Stimulated activated naive CD8-positive, alpha-beta T cell treated with anti-CD3 and anti-CD28 coated beads, Interleukin-15, amount 100 ng/mL, for 72 hours (primary cell): ENCODE measurements at regions not wholly inside any gene's neighbourhood (a gene's known extent, or its start where the extent isn't known, plus 50 kb on each side); places are given as distances from the start of the nearest gene placed in this dataset.
"Not testable (repeated sequence)": the region's sequence is repeated elsewhere in the genome, so short reads cannot be mapped to it uniquely, and the experiment has no call there.

ENCODE experiments used
- ATAC-seq: fragments of 150-1000 bp; cut with Tn5 transposase; 2 replicates; pipeline ENCODE4 v1.10.0; 2021; ENCODE audit warnings: mild to moderate bottlenecking, moderate library complexity
- DNase-seq, 2 donors: peaks; one replicate each; pipeline ENCODE4 v3.0.0; 2021 to 2022
- H3K27ac Mint-ChIP-seq, 2 donors: one replicate each; pipeline ENCODE4 v1.8.0; 2022; ENCODE audit warnings: mild to moderate bottlenecking in 2 of 2, mixed read lengths in 2 of 2, moderate library complexity in 2 of 2
- H3K27me3 Mint-ChIP-seq: one replicate; pipeline ENCODE4 v1.8.0; 2022; ENCODE audit warnings: mixed read lengths
- H3K4me1 Mint-ChIP-seq: one replicate; pipeline ENCODE4 v1.8.0; 2022; ENCODE audit warnings: mild to moderate bottlenecking, mixed read lengths
- H3K4me3 Mint-ChIP-seq, 2 donors: one replicate each; pipeline ENCODE4 v1.8.0; 2022; ENCODE audit warnings: mild to moderate bottlenecking in 2 of 2, mixed read lengths in 2 of 2, moderate library complexity in 1 of 2
- H3K9me3 Mint-ChIP-seq, 2 donors: one replicate each; pipeline ENCODE4 v1.8.0; 2022; ENCODE audit warnings: mixed read lengths in 2 of 2

- Mint-ChIP-seq H3K4me1 (no peaks in the 10 kb centered on the region), H3K27ac (no peak overlapping the region), H3K9me3 (peaks cover 0 to 6% of the 10 kb centered on the region in 2 donors), H3K27me3 (no peaks in the 10 kb centered on the region), H3K4me3 (no peak overlapping the region)
- DNase-seq (no peak), ATAC-seq (no peak)
These were observed 777.6 kb upstream of the SOX11 start for GRCh38 chr2:4914551-4914950.

GRCh38 chr2:4915357-4915756 lies 776.8 kb upstream of the SOX11 start:
- no peak overlapping the region for H3K4me3 Mint-ChIP-seq
- no peaks in the 10 kb centered on the region for H3K27me3 Mint-ChIP-seq
- ATAC-seq = no peak
- DNase-seq = no peak
- no peak overlapping the region for H3K27ac Mint-ChIP-seq
- no peaks in the 10 kb centered on the region for H3K4me1 Mint-ChIP-seq
- peaks cover 0 to 6% of the 10 kb centered on the region in 2 donors for H3K9me3 Mint-ChIP-seq

- ATAC-seq = no peak
- Mint-ChIP-seq H3K27me3 (no peaks in the 10 kb centered on the region), H3K4me1 (no peaks in the 10 kb centered on the region), H3K4me3 (no peak overlapping the region), H3K9me3 (peaks cover 0 to 6% of the 10 kb centered on the region in 2 donors), H3K27ac (no peak overlapping the region)
- no peak for DNase-seq
These were observed 776.1 kb upstream of the SOX11 start for GRCh38 chr2:4916094-4916493.

GRCh38 chr2:4930704-4931103 lies 761.5 kb upstream of the SOX11 start:
- H3K4me1 Mint-ChIP-seq = no peaks in the 10 kb centered on the region
- DNase-seq = no peak
- no peaks in the 10 kb centered on the region for H3K27me3 Mint-ChIP-seq
- peaks cover 0 to 22% of the 10 kb centered on the region in 2 donors for H3K9me3 Mint-ChIP-seq
- no peak for ATAC-seq
- peak overlapping the region in 1 of 2 donors; percentile 42 for H3K27ac Mint-ChIP-seq
- H3K4me3 Mint-ChIP-seq = no peak overlapping the region

GRCh38 chr2:4931721-4932365 lies 760.3 kb upstream of the SOX11 start:
- no peak for DNase-seq
- no peaks in the 10 kb centered on the region for H3K4me1 Mint-ChIP-seq
- H3K27me3 Mint-ChIP-seq = no peaks in the 10 kb centered on the region
- H3K27ac Mint-ChIP-seq = no peak overlapping the region
- peaks cover 6 to 22% of the 10 kb centered on the region in 2 donors for H3K9me3 Mint-ChIP-seq
- no peak for ATAC-seq
- H3K4me3 Mint-ChIP-seq = no peak overlapping the region

GRCh38 chr2:4935291-4935690 lies 756.9 kb upstream of the SOX11 start:
- not testable (repeated sequence) for H3K27ac Mint-ChIP-seq, H3K4me1 Mint-ChIP-seq, H3K27me3 Mint-ChIP-seq, DNase-seq, H3K4me3 Mint-ChIP-seq, ATAC-seq
- peaks cover 6 to 11% of the 10 kb centered on the region in 2 donors for H3K9me3 Mint-ChIP-seq

GRCh38 chr2:4937550-4937949 lies 754.6 kb upstream of the SOX11 start:
- no peak overlapping the region for H3K4me3 Mint-ChIP-seq
- no peak for ATAC-seq

GRCh38 chr2:4938206-4938605 lies 754.0 kb upstream of the SOX11 start:
- Mint-ChIP-seq H3K4me3 (no peak overlapping the region), H3K4me1 (no peaks in the 10 kb centered on the region), H3K9me3 (peaks cover 11 to 17% of the 10 kb centered on the region in 2 donors), H3K27ac (no peak overlapping the region), H3K27me3 (no peaks in the 10 kb centered on the region)
- ATAC-seq (no peak), DNase-seq (no peak)

More at GRCh38 chr2:4937550-4937949, 754.6 kb upstream of the SOX11 start:
- Mint-ChIP-seq H3K27ac (no peak overlapping the region), H3K9me3 (peaks cover 11 to 19% of the 10 kb centered on the region in 2 donors), H3K27me3 (no peaks in the 10 kb centered on the region), H3K4me1 (no peaks in the 10 kb centered on the region)
- DNase-seq = no peak

GRCh38 chr2:4942441-4942840 lies 749.7 kb upstream of the SOX11 start:
- Mint-ChIP-seq H3K27me3 (no peaks in the 10 kb centered on the region), H3K4me1 (no peaks in the 10 kb centered on the region), H3K4me3 (no peak overlapping the region)

GRCh38 chr2:4947911-4948310 lies 744.3 kb upstream of the SOX11 start:
- Mint-ChIP-seq H3K4me3 (no peak overlapping the region), H3K4me1 (no peaks in the 10 kb centered on the region), H3K27ac (no peak overlapping the region), H3K27me3 (no peaks in the 10 kb centered on the region), H3K9me3 (peaks cover 12 to 13% of the 10 kb centered on the region in 2 donors)
- DNase-seq = no peak
- ATAC-seq = no peak

More at GRCh38 chr2:4942441-4942840, 749.7 kb upstream of the SOX11 start:
- DNase-seq (no peak), ATAC-seq (no peak)
- Mint-ChIP-seq H3K9me3 (peaks cover 5 to 10% of the 10 kb centered on the region in 2 donors), H3K27ac (no peak overlapping the region)

GRCh38 chr2:4951368-4951767 lies 740.8 kb upstream of the SOX11 start:
- H3K27ac Mint-ChIP-seq = no peak overlapping the region
- no peak overlapping the region for H3K4me3 Mint-ChIP-seq
- H3K9me3 Mint-ChIP-seq = peaks cover 12 to 13% of the 10 kb centered on the region in 2 donors
- H3K4me1 Mint-ChIP-seq = no peaks in the 10 kb centered on the region
- no peak for ATAC-seq
- no peaks in the 10 kb centered on the region for H3K27me3 Mint-ChIP-seq
- no peak for DNase-seq

- no peaks in the 10 kb centered on the region for H3K4me1 Mint-ChIP-seq
- peaks cover 5 to 15% of the 10 kb centered on the region in 2 donors for H3K9me3 Mint-ChIP-seq
- no peak for DNase-seq
- no peak overlapping the region for H3K4me3 Mint-ChIP-seq
- H3K27ac Mint-ChIP-seq = no peak overlapping the region
- no peak for ATAC-seq
- no peaks in the 10 kb centered on the region for H3K27me3 Mint-ChIP-seq
These were observed 733.0 kb upstream of the SOX11 start for GRCh38 chr2:4959219-4959618.

GRCh38 chr2:4962419-4962818 lies 729.8 kb upstream of the SOX11 start:
- ATAC-seq (no peak), DNase-seq (no peak)
- no peak overlapping the region for H3K4me3 Mint-ChIP-seq
- no peak overlapping the region for H3K27ac Mint-ChIP-seq
- H3K9me3 Mint-ChIP-seq = peaks cover 7 to 15% of the 10 kb centered on the region in 2 donors
- no peaks in the 10 kb centered on the region for H3K4me1 Mint-ChIP-seq
- H3K27me3 Mint-ChIP-seq = no peaks in the 10 kb centered on the region

- no peak overlapping the region for H3K27ac Mint-ChIP-seq
- H3K27me3 Mint-ChIP-seq = no peaks in the 10 kb centered on the region
- no peaks in the 10 kb centered on the region for H3K4me1 Mint-ChIP-seq
- peaks cover 10 to 15% of the 10 kb centered on the region in 2 donors for H3K9me3 Mint-ChIP-seq
- DNase-seq (no peak), ATAC-seq (no peak)
- no peak overlapping the region for H3K4me3 Mint-ChIP-seq
These were observed 729.1 kb upstream of the SOX11 start for GRCh38 chr2:4963106-4963505.

- Mint-ChIP-seq H3K27me3 (no peaks in the 10 kb centered on the region), H3K27ac (no peak overlapping the region), H3K4me3 (no peak overlapping the region), H3K4me1 (no peaks in the 10 kb centered on the region), H3K9me3 (peaks cover 10 to 15% of the 10 kb centered on the region in 2 donors)
- no peak for DNase-seq
- ATAC-seq = no peak
These were observed 728.1 kb upstream of the SOX11 start for GRCh38 chr2:4964001-4964540.

- Mint-ChIP-seq H3K9me3 (peaks cover 10 to 12% of the 10 kb centered on the region in 2 donors), H3K27me3 (no peaks in the 10 kb centered on the region), H3K27ac (no peak overlapping the region), H3K4me1 (no peaks in the 10 kb centered on the region), H3K4me3 (no peak overlapping the region)
- DNase-seq = no peak
- ATAC-seq = no peak
These were observed 727.6 kb upstream of the SOX11 start for GRCh38 chr2:4964579-4964978.
